ENCODE measurements at regions not wholly inside any gene's neighbourhood (a gene's known extent, or its start where the extent isn't known, plus 50 kb on each side); places are given as distances from the start of the nearest gene placed in this dataset.

DNA sequence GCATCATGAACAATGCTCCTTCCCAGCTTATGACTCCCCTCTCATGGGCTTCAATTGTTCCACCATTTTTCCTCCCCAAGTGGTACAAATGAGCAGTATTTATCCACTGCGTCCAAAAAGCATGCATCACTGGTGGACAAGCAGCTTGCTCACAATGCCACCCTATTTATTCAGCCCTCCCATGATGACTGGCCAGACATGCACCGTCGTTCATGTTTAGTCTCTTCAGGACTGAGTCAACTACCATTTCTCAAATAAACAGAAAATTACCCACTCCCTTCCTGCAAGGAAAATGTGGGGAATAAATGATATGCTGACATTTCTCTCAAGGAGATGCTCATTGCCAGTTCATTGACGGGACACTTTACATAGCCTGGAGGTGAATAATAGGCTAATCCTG lies 300.4 kb downstream of the C6orf118 start:
- Mint-ChIP-seq H3K27me3 (ENCODE audit: unreplicated experiment) (no peaks in the 10 kb centered on the region), H3K27ac (ENCODE audit: unreplicated experiment) (no peak overlapping the region), H3K4me3 (ENCODE audit: unreplicated experiment) (no peak overlapping the region), H3K4me1 (ENCODE audit: unreplicated experiment) (no peaks in the 10 kb centered on the region), H3K36me3 (ENCODE audit: unreplicated experiment) (no peaks in the 10 kb centered on the region), H3K9me3 (ENCODE audit: unreplicated experiment) (peaks cover 51% of the 10 kb centered on the region)
- TF ChIP-seq, protein P1, sequence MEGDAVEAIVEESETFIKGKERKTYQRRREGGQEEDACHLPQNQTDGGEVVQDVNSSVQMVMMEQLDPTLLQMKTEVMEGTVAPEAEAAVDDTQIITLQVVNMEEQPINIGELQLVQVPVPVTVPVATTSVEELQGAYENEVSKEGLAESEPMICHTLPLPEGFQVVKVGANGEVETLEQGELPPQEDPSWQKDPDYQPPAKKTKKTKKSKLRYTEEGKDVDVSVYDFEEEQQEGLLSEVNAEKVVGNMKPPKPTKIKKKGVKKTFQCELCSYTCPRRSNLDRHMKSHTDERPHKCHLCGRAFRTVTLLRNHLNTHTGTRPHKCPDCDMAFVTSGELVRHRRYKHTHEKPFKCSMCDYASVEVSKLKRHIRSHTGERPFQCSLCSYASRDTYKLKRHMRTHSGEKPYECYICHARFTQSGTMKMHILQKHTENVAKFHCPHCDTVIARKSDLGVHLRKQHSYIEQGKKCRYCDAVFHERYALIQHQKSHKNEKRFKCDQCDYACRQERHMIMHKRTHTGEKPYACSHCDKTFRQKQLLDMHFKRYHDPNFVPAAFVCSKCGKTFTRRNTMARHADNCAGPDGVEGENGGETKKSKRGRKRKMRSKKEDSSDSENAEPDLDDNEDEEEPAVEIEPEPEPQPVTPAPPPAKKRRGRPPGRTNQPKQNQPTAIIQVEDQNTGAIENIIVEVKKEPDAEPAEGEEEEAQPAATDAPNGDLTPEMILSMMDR (IDR thresholded peaks at IDR 0.05) = no peak
- DNase-seq (ENCODE audit: extremely low spot score, unreplicated experiment) = no peak

DNA sequence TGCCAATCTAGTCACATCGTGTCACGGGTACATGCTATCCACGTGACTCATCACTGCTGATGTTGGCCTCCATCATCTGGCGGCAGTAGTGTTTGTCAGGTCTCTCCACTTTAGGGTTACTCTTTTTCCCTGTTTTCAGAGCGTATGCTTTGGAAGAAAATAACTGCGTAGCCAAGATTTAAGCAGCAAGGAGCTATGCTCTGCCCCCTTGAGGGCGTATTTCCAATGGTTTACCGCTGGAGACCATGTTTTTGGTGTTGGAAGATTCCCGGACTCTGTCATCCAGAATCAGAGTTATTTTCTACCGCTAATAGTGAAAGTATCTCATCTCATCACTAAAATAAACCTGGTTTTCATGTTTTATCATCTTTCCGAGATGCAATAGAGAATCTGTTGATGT lies 306.5 kb downstream of the C6orf118 start:
- no peaks in the 10 kb centered on the region for H3K4me1 Mint-ChIP-seq (ENCODE audit: unreplicated experiment)
- no peak overlapping the region for H3K4me3 Mint-ChIP-seq (ENCODE audit: unreplicated experiment)
- no peak for DNase-seq (ENCODE audit: extremely low spot score, unreplicated experiment)
- peaks cover 55% of the 10 kb centered on the region for H3K9me3 Mint-ChIP-seq (ENCODE audit: unreplicated experiment)
- TF ChIP-seq, protein P1 (IDR thresholded peaks at IDR 0.05) = no peak
- H3K27me3 Mint-ChIP-seq (ENCODE audit: unreplicated experiment) = no peaks in the 10 kb centered on the region
- H3K36me3 Mint-ChIP-seq (ENCODE audit: unreplicated experiment) = no peaks in the 10 kb centered on the region
- H3K27ac Mint-ChIP-seq (ENCODE audit: unreplicated experiment) = no peak overlapping the region

DNA sequence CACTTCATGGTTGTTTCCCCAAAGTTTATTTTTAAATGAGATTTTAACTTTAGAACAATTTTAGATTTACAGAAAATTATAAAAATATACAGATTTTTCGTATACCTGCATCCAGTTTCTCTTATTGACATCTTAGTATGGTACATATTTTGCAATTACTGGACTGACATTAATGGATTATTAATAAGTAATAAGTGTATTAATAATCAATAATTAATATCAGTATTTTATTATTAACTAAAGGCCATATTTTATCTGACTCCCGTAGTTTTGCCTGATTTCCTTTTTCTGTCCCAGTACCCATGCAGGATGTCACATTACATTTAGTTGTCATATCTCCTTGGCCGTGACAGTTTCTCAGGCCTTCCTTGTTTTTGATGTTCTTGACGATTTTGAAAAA lies 307.0 kb downstream of the C6orf118 start:
- TF ChIP-seq, protein P1 (IDR thresholded peaks at IDR 0.05) = no peak
- H3K27ac Mint-ChIP-seq (ENCODE audit: unreplicated experiment) = no peak overlapping the region
- H3K27me3 Mint-ChIP-seq (ENCODE audit: unreplicated experiment) = no peaks in the 10 kb centered on the region
- H3K4me3 Mint-ChIP-seq (ENCODE audit: unreplicated experiment) = no peak overlapping the region
- DNase-seq (ENCODE audit: extremely low spot score, unreplicated experiment) = no peak
- no peaks in the 10 kb centered on the region for H3K36me3 Mint-ChIP-seq (ENCODE audit: unreplicated experiment)
- H3K4me1 Mint-ChIP-seq (ENCODE audit: unreplicated experiment) = no peaks in the 10 kb centered on the region
- H3K9me3 Mint-ChIP-seq (ENCODE audit: unreplicated experiment) = peaks cover 52% of the 10 kb centered on the region

DNA sequence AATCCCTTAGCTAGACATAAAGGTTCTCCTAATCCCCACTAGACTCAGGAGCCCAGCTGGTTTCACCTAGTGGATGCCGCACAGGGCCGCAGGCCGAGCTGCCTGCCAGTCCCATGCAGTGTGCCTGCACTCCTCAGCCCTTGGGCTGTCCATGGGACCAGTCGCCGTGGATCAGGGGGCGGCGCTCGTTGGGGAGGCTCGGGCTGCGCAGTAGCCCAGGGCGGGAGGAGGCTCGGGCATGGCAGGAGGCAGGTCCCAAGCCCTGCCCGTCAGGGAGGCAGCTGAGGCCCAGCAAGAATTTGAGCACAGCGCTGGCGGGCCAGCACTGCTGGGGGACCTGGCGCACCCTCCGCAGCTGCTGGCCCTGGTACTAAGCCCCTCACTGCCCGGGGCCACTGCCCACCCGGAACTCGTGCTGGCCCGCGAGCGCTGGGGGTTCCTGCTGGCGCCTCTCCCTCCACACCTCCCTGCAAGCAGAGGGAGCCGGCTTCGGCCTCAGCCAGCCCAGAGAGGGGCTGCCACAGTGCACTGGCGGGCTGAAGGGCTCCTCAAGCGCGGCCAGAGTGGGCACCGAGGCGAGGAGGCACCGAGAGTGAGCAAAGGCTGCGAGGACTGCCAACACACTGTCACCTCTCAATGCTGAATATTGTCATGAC lies 307.8 kb downstream of the C6orf118 start:
- TF ChIP-seq, protein P1 (IDR thresholded peaks at IDR 0.05) = no peak
- Mint-ChIP-seq H3K4me3 (ENCODE audit: unreplicated experiment) (no peak overlapping the region), H3K9me3 (ENCODE audit: unreplicated experiment) (peaks cover 47% of the 10 kb centered on the region)

DNA sequence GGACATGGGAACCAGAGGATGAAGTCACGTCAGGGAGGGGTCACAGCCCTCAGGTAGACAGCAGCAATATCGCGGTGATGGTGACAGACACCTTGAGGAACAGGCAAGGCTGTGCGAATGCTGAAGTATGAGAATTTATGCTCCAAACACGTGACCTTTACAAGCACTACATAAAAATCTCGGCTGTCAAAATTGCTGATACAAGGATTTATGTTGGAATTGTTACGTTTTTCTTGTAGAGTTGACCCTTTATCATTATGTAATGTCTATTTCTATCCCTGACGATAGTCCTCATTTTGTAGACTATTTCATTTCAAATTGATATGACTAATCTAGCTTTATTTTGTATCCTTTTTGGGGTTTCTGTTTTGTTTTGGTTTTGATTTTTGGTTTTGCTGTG lies 311.1 kb downstream of the C6orf118 start:
- H3K9me3 Mint-ChIP-seq (ENCODE audit: unreplicated experiment) = peaks cover 37% of the 10 kb centered on the region
- TF ChIP-seq, protein P1 (IDR thresholded peaks at IDR 0.05) = no peak
- no peak for DNase-seq (ENCODE audit: extremely low spot score, unreplicated experiment)
- no peaks in the 10 kb centered on the region for H3K27me3 Mint-ChIP-seq (ENCODE audit: unreplicated experiment)
- no peak overlapping the region for H3K27ac Mint-ChIP-seq (ENCODE audit: unreplicated experiment)
- no peaks in the 10 kb centered on the region for H3K36me3 Mint-ChIP-seq (ENCODE audit: unreplicated experiment)
- H3K4me3 Mint-ChIP-seq (ENCODE audit: unreplicated experiment) = no peak overlapping the region
- no peaks in the 10 kb centered on the region for H3K4me1 Mint-ChIP-seq (ENCODE audit: unreplicated experiment)

More for the DNA sequence above, 307.8 kb downstream of the C6orf118 start:
- Mint-ChIP-seq H3K27ac (ENCODE audit: unreplicated experiment) (no peak overlapping the region), H3K27me3 (ENCODE audit: unreplicated experiment) (no peaks in the 10 kb centered on the region), H3K36me3 (ENCODE audit: unreplicated experiment) (no peaks in the 10 kb centered on the region), H3K4me1 (ENCODE audit: unreplicated experiment) (no peaks in the 10 kb centered on the region)
- DNase-seq (ENCODE audit: extremely low spot score, unreplicated experiment) = no peak
